CD4-positive, CD25-positive, alpha-beta regulatory T cell (primary cell): ENCODE measurements at regions not wholly inside any gene's neighbourhood (a gene's known extent, or its start where the extent isn't known, plus 50 kb on each side); places are given as distances from the start of the nearest gene placed in this dataset.

ENCODE experiments used
- ATAC-seq, 2 donors: fragments of 150-1000 bp; cut with Tn5 transposase; one replicate each; pipeline ENCODE4 v1.10.0; 2021; ENCODE audit warnings: low read depth in 2 of 2, moderate number of reproducible peaks in 2 of 2, moderate library complexity in 1 of 2
- DNase-seq, 3 donors: peaks; one replicate each; pipeline versions ENCODE4 v3.0.0 to v3.0.0-alpha.2; 2012 to 2022; ENCODE audit warnings: mixed read lengths in 1 of 3
- H3K27ac ChIP-seq: one replicate; pipeline ENCODE4 v1.7.0; 2013; ENCODE audit warnings: mild to moderate bottlenecking, low read length; ENCODE audit not compliant: insufficient read depth, poor library complexity, severe bottlenecking
- H3K27me3 ChIP-seq: one replicate; pipeline ENCODE4 v1.7.0; 2013; ENCODE audit warnings: low read length; ENCODE audit not compliant: control insufficient read depth, insufficient read depth
- H3K36me3 ChIP-seq: one replicate; pipeline ENCODE4 v1.7.0; 2013; ENCODE audit warnings: mild to moderate bottlenecking, low read length, moderate library complexity; ENCODE audit not compliant: control insufficient read depth, insufficient read depth
- H3K4me1 ChIP-seq: 2 replicates; pipeline ENCODE4 v1.7.0; 2013; ENCODE audit warnings: mild to moderate bottlenecking, low read length; ENCODE audit not compliant: insufficient read depth, control insufficient read depth, poor library complexity, severe bottlenecking
- H3K4me3 ChIP-seq: one replicate; pipeline ENCODE4 v1.7.0; 2013; ENCODE audit warnings: low read depth, mild to moderate bottlenecking, low read length, moderate library complexity
- H3K9me3 ChIP-seq, 2 experiments: 1 replicate in 1 of 2; 2 replicates in 1 of 2; pipeline ENCODE4 v1.7.0; 2013; ENCODE audit warnings: low read length in 2 of 2, mild to moderate bottlenecking in 1 of 2, moderate library complexity in 1 of 2; ENCODE audit not compliant: control insufficient read depth in 2 of 2
- H3K27ac Mint-ChIP-seq, 3 donors: one replicate each; pipeline ENCODE4 v1.8.0; 2020 to 2022; ENCODE audit warnings: mild to moderate bottlenecking in 3 of 3, mixed read lengths in 3 of 3, moderate library complexity in 2 of 3
- H3K27me3 Mint-ChIP-seq: one replicate; pipeline ENCODE4 v1.8.0; 2022; ENCODE audit warnings: mild to moderate bottlenecking, mixed read lengths
- H3K36me3 Mint-ChIP-seq: one replicate; pipeline ENCODE4 v1.8.0; 2020; ENCODE audit warnings: mixed read lengths
- H3K4me1 Mint-ChIP-seq, 4 donors: one replicate each; pipeline ENCODE4 v1.8.0; 2020 to 2022; ENCODE audit warnings: mixed read lengths in 4 of 4, mild to moderate bottlenecking in 1 of 4
- H3K4me3 Mint-ChIP-seq, 4 donors: one replicate each; pipeline ENCODE4 v1.8.0; 2020 to 2022; ENCODE audit warnings: mild to moderate bottlenecking in 4 of 4, mixed read lengths in 4 of 4, moderate library complexity in 3 of 4
- H3K9me3 Mint-ChIP-seq, 7 donors: one replicate each; pipeline ENCODE4 v1.8.0; 2020 to 2022; ENCODE audit warnings: mixed read lengths in 7 of 7, mild to moderate bottlenecking in 3 of 7, moderate library complexity in 2 of 7

- Histone ChIP-seq H3K27ac (no peak overlapping the region), H3K36me3 (peaks cover 5% of the 10 kb centered on the region), H3K9me3 (no peaks in the 10 kb centered on the region), H3K4me3 (no peak overlapping the region), H3K27me3 (no peaks in the 10 kb centered on the region), H3K4me1 (peaks cover 12% of the 10 kb centered on the region)
- DNase-seq (peak in 1 of 3 donors; percentile 35), ATAC-seq (no peak)
- Mint-ChIP-seq H3K4me3 (peak overlapping the region in 1 of 4 donors; percentile 54), H3K27me3 (no peaks in the 10 kb centered on the region), H3K9me3 (no peaks in the 10 kb centered on the region), H3K4me1 (peaks cover 4 to 41% (median 11%) of the 10 kb centered on the region in 4 donors), H3K27ac (no peak overlapping the region), H3K36me3 (peaks cover 16% of the 10 kb centered on the region)
Measured at GRCh38 chr22:25382762-25383161, 163.3 kb downstream of the CRYBB2 start.

- Mint-ChIP-seq H3K27me3 (no peaks in the 10 kb centered on the region), H3K4me3 (no peak overlapping the region), H3K4me1 (peaks cover 8 to 47% (median 15%) of the 10 kb centered on the region in 4 donors), H3K36me3 (peaks cover 15% of the 10 kb centered on the region), H3K27ac (no peak overlapping the region), H3K9me3 (no peaks in the 10 kb centered on the region)
- no peaks in the 10 kb centered on the region for H3K9me3 ChIP-seq
- DNase-seq: no peak
- peaks cover 12% of the 10 kb centered on the region for H3K4me1 ChIP-seq
- H3K27ac ChIP-seq: no peak overlapping the region
- H3K36me3 ChIP-seq: peaks cover 5% of the 10 kb centered on the region
- H3K27me3 ChIP-seq: no peaks in the 10 kb centered on the region
- H3K4me3 ChIP-seq: no peak overlapping the region
- ATAC-seq: no peak
Measured at GRCh38 chr22:25383278-25383820, 163.9 kb downstream of the CRYBB2 start.

- no peaks in the 10 kb centered on the region for H3K9me3 ChIP-seq
- H3K4me1 ChIP-seq: peaks cover 16% of the 10 kb centered on the region
- Mint-ChIP-seq H3K36me3 (peaks cover 15% of the 10 kb centered on the region), H3K9me3 (no peaks in the 10 kb centered on the region), H3K4me1 (peaks cover 10 to 52% (median 19%) of the 10 kb centered on the region in 4 donors), H3K27ac (peak overlapping the region in 1 of 3 donors; percentile 53), H3K27me3 (no peaks in the 10 kb centered on the region), H3K4me3 (no peak overlapping the region)
- no peak overlapping the region for H3K27ac ChIP-seq
- H3K27me3 ChIP-seq: no peaks in the 10 kb centered on the region
- H3K36me3 ChIP-seq: peaks cover 5% of the 10 kb centered on the region
- DNase-seq: no peak
- ATAC-seq: no peak
- H3K4me3 ChIP-seq: no peak overlapping the region
Measured at GRCh38 chr22:25383892-25384291, 164.5 kb downstream of the CRYBB2 start.

GRCh38 chr22:25386538-25386884 lies 167.1 kb downstream of the CRYBB2 start:
- Histone ChIP-seq H3K27ac (no peak overlapping the region), H3K9me3 (no peaks in the 10 kb centered on the region), H3K27me3 (no peaks in the 10 kb centered on the region), H3K4me1 (peaks cover 30% of the 10 kb centered on the region), H3K4me3 (no peak overlapping the region), H3K36me3 (no peaks in the 10 kb centered on the region)
- H3K27ac Mint-ChIP-seq: peak overlapping the region in 2 of 3 donors; percentile 33 to 47
- H3K4me3 Mint-ChIP-seq: peak overlapping the region in 1 of 4 donors; percentile 75
- H3K4me1 Mint-ChIP-seq: peaks cover 14 to 70% (median 28%) of the 10 kb centered on the region in 4 donors
- ATAC-seq (no peak), DNase-seq (no peak)
- H3K36me3 Mint-ChIP-seq: peaks cover 3% of the 10 kb centered on the region
- no peaks in the 10 kb centered on the region for H3K27me3 Mint-ChIP-seq
- no peaks in the 10 kb centered on the region for H3K9me3 Mint-ChIP-seq

GRCh38 chr22:25388415-25388814 lies 169.0 kb downstream of the CRYBB2 start:
- H3K4me1 Mint-ChIP-seq: peaks cover 10 to 66% (median 29%) of the 10 kb centered on the region in 4 donors
- Histone ChIP-seq H3K27ac (no peak overlapping the region), H3K36me3 (no peaks in the 10 kb centered on the region), H3K4me3 (no peak overlapping the region), H3K27me3 (no peaks in the 10 kb centered on the region), H3K4me1 (peaks cover 30% of the 10 kb centered on the region), H3K9me3 (no peaks in the 10 kb centered on the region)
- ATAC-seq (no peak), DNase-seq (no peak)
- H3K36me3 Mint-ChIP-seq: no peaks in the 10 kb centered on the region
- H3K27ac Mint-ChIP-seq: peak overlapping the region in 1 of 3 donors; percentile 80
- no peak overlapping the region for H3K4me3 Mint-ChIP-seq
- no peaks in the 10 kb centered on the region for H3K27me3 Mint-ChIP-seq
- H3K9me3 Mint-ChIP-seq: no peaks in the 10 kb centered on the region

- Histone ChIP-seq H3K27ac (no peak overlapping the region), H3K36me3 (no peaks in the 10 kb centered on the region), H3K4me1 (peaks cover 30% of the 10 kb centered on the region), H3K27me3 (no peaks in the 10 kb centered on the region), H3K9me3 (no peaks in the 10 kb centered on the region), H3K4me3 (no peak overlapping the region)
- no peaks in the 10 kb centered on the region for H3K27me3 Mint-ChIP-seq
- peak in 1 of 3 donors; percentile 38 for DNase-seq
- peak overlapping the region in 1 of 3 donors; percentile 80 for H3K27ac Mint-ChIP-seq
- peak overlapping the region in 2 of 4 donors; percentile 21 to 26 for H3K4me3 Mint-ChIP-seq
- ATAC-seq: no peak
- peaks cover 10 to 64% (median 29%) of the 10 kb centered on the region in 4 donors for H3K4me1 Mint-ChIP-seq
- H3K9me3 Mint-ChIP-seq: no peaks in the 10 kb centered on the region
- H3K36me3 Mint-ChIP-seq: no peaks in the 10 kb centered on the region
Measured at GRCh38 chr22:25388866-25389540, 169.6 kb downstream of the CRYBB2 start.

- no peaks in the 10 kb centered on the region for H3K36me3 ChIP-seq
- no peaks in the 10 kb centered on the region for H3K27me3 ChIP-seq
- DNase-seq: no peak
- no peak overlapping the region for H3K4me3 ChIP-seq
- no peak for ATAC-seq
- no peaks in the 10 kb centered on the region for H3K27me3 Mint-ChIP-seq
- peak overlapping the region in 1 of 4 donors; percentile 21 for H3K4me3 Mint-ChIP-seq
- H3K27ac Mint-ChIP-seq: peak overlapping the region in 2 of 3 donors; percentile 20 to 80
- H3K9me3 ChIP-seq: no peaks in the 10 kb centered on the region
- H3K9me3 Mint-ChIP-seq: no peaks in the 10 kb centered on the region
- H3K4me1 ChIP-seq: peaks cover 30% of the 10 kb centered on the region
- H3K4me1 Mint-ChIP-seq: peaks cover 10 to 64% (median 29%) of the 10 kb centered on the region in 4 donors
- H3K36me3 Mint-ChIP-seq: no peaks in the 10 kb centered on the region
- H3K27ac ChIP-seq: no peak overlapping the region
Measured at GRCh38 chr22:25389541-25389919, 170.1 kb downstream of the CRYBB2 start.
